ENCODE measurements at regions not wholly inside any gene's neighbourhood (a gene's known extent, or its start where the extent isn't known, plus 50 kb on each side); places are given as distances from the start of the nearest gene placed in this dataset.
"Not testable (repeated sequence)": the region's sequence is repeated elsewhere in the genome, so short reads cannot be mapped to it uniquely, and the experiment has no call there.

GRCh38 chr16:88148682-88149081, 197.4 kb downstream of the BANP start:
- not testable (repeated sequence) for DNase-seq

GRCh38 chr16:88149158-88149603, 197.9 kb downstream of the BANP start:
- not testable (repeated sequence) for DNase-seq

- not testable (repeated sequence) for DNase-seq
Observed at GRCh38 chr16:88149663-88150062, 198.4 kb downstream of the BANP start.

- not testable (repeated sequence) for DNase-seq
Observed at GRCh38 chr16:88150456-88151128, 199.4 kb downstream of the BANP start.

- DNase-seq: not testable (repeated sequence)
Observed at GRCh38 chr16:88151129-88151499, 199.9 kb downstream of the BANP start.

GRCh38 chr16:88151859-88152843, 200.9 kb downstream of the BANP start:
- DNase-seq: not testable (repeated sequence)

GRCh38 chr16:88152879-88153278, 201.6 kb downstream of the BANP start:
- not testable (repeated sequence) for DNase-seq

GRCh38 chr16:88153516-88153915, 202.3 kb downstream of the BANP start:
- not testable (repeated sequence) for DNase-seq

GRCh38 chr16:88154886-88155285, 203.7 kb downstream of the BANP start:
- not testable (repeated sequence) for DNase-seq

- DNase-seq: not testable (repeated sequence)
Observed at GRCh38 chr16:88155681-88156080, 204.4 kb downstream of the BANP start.

GRCh38 chr16:88156640-88157283, 205.5 kb downstream of the BANP start:
- not testable (repeated sequence) for DNase-seq

- not testable (repeated sequence) for DNase-seq
Observed at GRCh38 chr16:88157686-88158085, 206.5 kb downstream of the BANP start.

GRCh38 chr16:88158256-88159045, 207.2 kb downstream of the BANP start:
- DNase-seq: not testable (repeated sequence)

- DNase-seq: not testable (repeated sequence)
Observed at GRCh38 chr16:88159046-88159896, 208.0 kb downstream of the BANP start.

GRCh38 chr16:88159897-88160335, 208.7 kb downstream of the BANP start:
- not testable (repeated sequence) for DNase-seq

GRCh38 chr16:88161191-88161590, 210.0 kb downstream of the BANP start:
- not testable (repeated sequence) for DNase-seq

- not testable (repeated sequence) for DNase-seq
Observed at GRCh38 chr16:88161623-88162275, 210.5 kb downstream of the BANP start.

- not testable (repeated sequence) for DNase-seq
Observed at GRCh38 chr16:88162778-88163177, 211.5 kb downstream of the BANP start.

GRCh38 chr16:88164196-88165039, 213.2 kb downstream of the BANP start:
- DNase-seq: not testable (repeated sequence)

Data from NCI-H226 (cell line).